Right cardiac atrium (tissue), 5 donors: ENCODE measurements at regions not wholly inside any gene's neighbourhood (a gene's known extent, or its start where the extent isn't known, plus 50 kb on each side); places are given as distances from the start of the nearest gene placed in this dataset.
A peak's percentile ranks its signal among the peaks of the same experiment; 100 is the strongest.

ENCODE experiments used
- ATAC-seq, 2 donors: fragments of 200-7000 bp; cut with Tn5 transposase; one replicate each; pipeline versions ENCODE4 v1.8.0 to v1.9.1; 2020; ENCODE audit warnings: moderate library complexity in 2 of 2, mild to moderate bottlenecking in 1 of 2
- DNase-seq, 3 donors: peaks; one replicate each; pipeline ENCODE4 v3.0.0-alpha.2; 2020
- H3K27ac ChIP-seq: one replicate; pipeline ENCODE4 v1.5.1; 2013; ENCODE audit warnings: mild to moderate bottlenecking, low read length, control low read depth, moderate library complexity
- H3K27me3 ChIP-seq: one replicate; pipeline ENCODE4 v1.6.1; 2013; ENCODE audit not compliant: control insufficient read depth, insufficient read depth
- H3K4me1 ChIP-seq: one replicate; pipeline ENCODE4 v1.6.1; 2013; ENCODE audit warnings: low read length; ENCODE audit not compliant: control insufficient read depth, insufficient read depth
- H3K4me3 ChIP-seq: one replicate; pipeline ENCODE4 v1.5.1; 2013; ENCODE audit warnings: low read length, control low read depth
- H3K9me3 ChIP-seq: one replicate; pipeline ENCODE4 v1.6.1; 2013; ENCODE audit warnings: low read length; ENCODE audit not compliant: control insufficient read depth
- WGBS: extraction: QIAGEN DNeasy Blood & Tissue Kit; methylation state at CpG from one replicate; pipeline ENCODE4 v1.1.7; 2013; 5-methylcytosine and 5-hydroxymethylcytosine counted together
- intact Hi-C, 4 donors: fragments of 100-400 bp; cut with DNase I; formaldehyde crosslinking; loops; one replicate each; pipeline versions ENCODE4 v1.11.0 to v1.14.0; 2022 to 2023
- donor health status: healthy with polysubstance abuse.
- donor health status: DM: no; HTN: yes; CAD: no.
- donor health status: DM: no; HTN: no; CAD: no.
- donor health status: DM: no; HTN: yes; CAD: no; lungs with severe emphysema.
- donor health status: DM: yes; HTN: yes; CAD: no.

GRCh38 chr2:217722883-217723472 lies 279.8 kb downstream of the TNS1 start:
- Histone ChIP-seq H3K27me3 (no peaks in the 10 kb centered on the region), H3K4me1 (peaks cover 5% of the 10 kb centered on the region), H3K27ac (no peak overlapping the region), H3K9me3 (no peaks in the 10 kb centered on the region), H3K4me3 (no peak overlapping the region)
- WGBS: 64% methylated on average over 9 of the region's 9 CpGs
- DNase-seq (no peak), ATAC-seq (no peak)
- intact Hi-C loops: no loop called here

- ATAC-seq (no peak), DNase-seq (no peak)
- H3K9me3 ChIP-seq: no peaks in the 10 kb centered on the region
- H3K4me3 ChIP-seq: no peak overlapping the region
- no peak overlapping the region for H3K27ac ChIP-seq
- intact Hi-C loops: loop anchor here in 3 of 4 donors (10.0 kb wide), 4 partner anchors 203 to 1033 kb away; partner anchors contain the start of gene IGFBP5 (in 1 of the 3)
- H3K27me3 ChIP-seq: no peaks in the 10 kb centered on the region
- H3K4me1 ChIP-seq: peaks cover 5% of the 10 kb centered on the region
- WGBS: 96% methylated on average over 10 of the region's 10 CpGs
Observed at GRCh38 chr2:217717646-217718045, 285.1 kb downstream of the TNS1 start.

- Histone ChIP-seq H3K4me1 (peaks cover 5% of the 10 kb centered on the region), H3K9me3 (no peaks in the 10 kb centered on the region), H3K27ac (no peak overlapping the region), H3K4me3 (no peak overlapping the region), H3K27me3 (no peaks in the 10 kb centered on the region)
- ATAC-seq: no peak
- WGBS: 72% methylated on average over 1 of the region's 1 CpG
- no peak for DNase-seq
- intact Hi-C loops: loop anchor here in 3 of 4 donors (10.0 kb wide), 4 partner anchors 201 to 1031 kb away; partner anchors contain the start of gene IGFBP5 (in 1 of the 3)
Observed at GRCh38 chr2:217715484-217715883, 287.3 kb downstream of the TNS1 start.

GRCh38 chr2:217714287-217714751 lies 288.5 kb downstream of the TNS1 start:
- no peaks in the 10 kb centered on the region for H3K9me3 ChIP-seq
- peak overlapping the region; percentile 2 for H3K27ac ChIP-seq
- 32% methylated on average over 10 of the region's 10 CpGs for WGBS
- H3K4me1 ChIP-seq: peaks cover 7% of the 10 kb centered on the region
- intact Hi-C loops: loop anchor here (5.0 to 10.0 kb wide), 8 partner anchors 187 to 1032 kb away; partner anchors contain the start of gene IGFBP5 (in 2 of the 4)
- ATAC-seq (peak; percentile 88 to 93), DNase-seq (peak; percentile 81 to 88 (median 88))
- H3K27me3 ChIP-seq: no peaks in the 10 kb centered on the region
- H3K4me3 ChIP-seq: no peak overlapping the region

- Histone ChIP-seq H3K4me3 (no peak overlapping the region), H3K4me1 (peaks cover 7% of the 10 kb centered on the region), H3K27ac (peak overlapping the region; percentile 2), H3K27me3 (no peaks in the 10 kb centered on the region), H3K9me3 (no peaks in the 10 kb centered on the region)
- WGBS: 38% methylated on average over 16 of the region's 16 CpGs
- peak; percentile 76 to 80 for ATAC-seq
- peak; percentile 74 to 90 (median 90) for DNase-seq
- intact Hi-C loops: loop anchor here (5.0 to 10.0 kb wide), 8 partner anchors 186 to 1031 kb away; partner anchors contain the start of gene IGFBP5 (in 2 of the 4)
Observed at GRCh38 chr2:217713395-217714286, 289.2 kb downstream of the TNS1 start.

GRCh38 chr2:217712431-217712830 lies 290.4 kb downstream of the TNS1 start:
- Histone ChIP-seq H3K27me3 (no peaks in the 10 kb centered on the region), H3K9me3 (no peaks in the 10 kb centered on the region), H3K27ac (no peak overlapping the region), H3K4me3 (no peak overlapping the region), H3K4me1 (peaks cover 7% of the 10 kb centered on the region)
- 90% methylated on average over 7 of the region's 7 CpGs for WGBS
- intact Hi-C loops: loop anchor here (5.0 to 10.0 kb wide), 8 partner anchors 185 to 1030 kb away; partner anchors contain the start of gene IGFBP5 (in 2 of the 4)
- ATAC-seq (no peak), DNase-seq (no peak)

- H3K4me1 ChIP-seq: peaks cover 13% of the 10 kb centered on the region
- H3K4me3 ChIP-seq: no peak overlapping the region
- intact Hi-C loops: loop anchor here (5.0 to 10.0 kb wide), 8 partner anchors 184 to 1029 kb away; partner anchors contain the start of gene IGFBP5 (in 2 of the 4)
- no peaks in the 10 kb centered on the region for H3K9me3 ChIP-seq
- ATAC-seq (no peak), DNase-seq (no peak)
- WGBS: 90% methylated on average over 4 of the region's 4 CpGs
- H3K27ac ChIP-seq: no peak overlapping the region
- H3K27me3 ChIP-seq: no peaks in the 10 kb centered on the region
Observed at GRCh38 chr2:217711188-217711587, 291.6 kb downstream of the TNS1 start.

GRCh38 chr2:217710211-217710765 lies 292.5 kb downstream of the TNS1 start:
- Histone ChIP-seq H3K4me3 (no peak overlapping the region), H3K9me3 (no peaks in the 10 kb centered on the region), H3K27ac (no peak overlapping the region), H3K27me3 (no peaks in the 10 kb centered on the region), H3K4me1 (peaks cover 13% of the 10 kb centered on the region)
- ATAC-seq (no peak), DNase-seq (no peak)
- WGBS: 91% methylated on average over 1 of the region's 1 CpG
- intact Hi-C loops: loop anchor here (5.0 to 10.0 kb wide), 8 partner anchors 183 to 1028 kb away; partner anchors contain the start of gene IGFBP5 (in 2 of the 4)

GRCh38 chr2:217709478-217710210 lies 293.2 kb downstream of the TNS1 start:
- Histone ChIP-seq H3K27ac (no peak overlapping the region), H3K4me1 (peaks cover 11% of the 10 kb centered on the region), H3K4me3 (no peak overlapping the region), H3K27me3 (no peaks in the 10 kb centered on the region), H3K9me3 (no peaks in the 10 kb centered on the region)
- ATAC-seq (no peak), DNase-seq (no peak)
- intact Hi-C loops: loop anchor here (5.0 to 10.0 kb wide), 8 partner anchors 182 to 1027 kb away; partner anchors contain the start of gene IGFBP5 (in 2 of the 4)
- 80% methylated on average over 3 of the region's 3 CpGs for WGBS

- peak; percentile 23 to 42 for ATAC-seq
- DNase-seq: peak in 1 of 3 donors; percentile 58
Observed at GRCh38 chr2:217707131-217707611, 295.6 kb downstream of the TNS1 start.

More at GRCh38 chr2:217707131-217707611, 295.6 kb downstream of the TNS1 start:
- H3K4me3 ChIP-seq: no peak overlapping the region
- intact Hi-C loops: no loop called here
- peaks cover 8% of the 10 kb centered on the region for H3K4me1 ChIP-seq
- H3K9me3 ChIP-seq: no peaks in the 10 kb centered on the region
- H3K27me3 ChIP-seq: no peaks in the 10 kb centered on the region
- no peak overlapping the region for H3K27ac ChIP-seq
- WGBS: 35% methylated on average over 4 of the region's 4 CpGs
